H1 (cell line): ENCODE measurements at regions not wholly inside any gene's neighbourhood (a gene's known extent, or its start where the extent isn't known, plus 50 kb on each side); places are given as distances from the start of the nearest gene placed in this dataset.

ENCODE experiments used
- CTCF ChIA-PET: fragments of 300-600 bp; sonication (Branson Sonifier 250); formaldehyde crosslinking; loops from one replicate; lab custom pipeline; 2021; ENCODE audit not compliant: partially characterized antibody; lab: Charles Lee
- POLR2A ChIA-PET: fragments of 300-600 bp; sonication (Branson Sonifier 250); formaldehyde crosslinking; loops from one replicate; lab custom pipeline; 2021; ENCODE audit warnings: inconsistent platforms; ENCODE audit not compliant: partially characterized antibody; lab: Charles Lee
- DNase-seq, 2 experiments: peaks; one replicate each; pipeline versions ENCODE4 v3.0.0 to v3.0.0-alpha.2; 2010 to 2022; ENCODE audit warnings: low spot score in 2 of 2, low read depth in 1 of 2, mixed read lengths in 1 of 2
- FAIRE-seq: peaks from 2 replicates; lab custom pipeline; 2011; peaks lifted over from hg19 to GRCh38; lab: Jason Lieb, UNC
- H2AFZ ChIP-seq: 2 replicates; pipeline ENCODE4 v1.8.1; 2012; ENCODE audit warnings: low read length, inconsistent platforms
- H2AK5ac ChIP-seq: 2 replicates; pipeline ENCODE4 v1.6.1; 2013; ENCODE audit warnings: low read depth, low read length
- H2BK120ac ChIP-seq: replicated peaks from 2 replicates; pipeline ENCODE3; 2013; ENCODE audit warnings: low read depth, low read length, inconsistent platforms
- H2BK12ac ChIP-seq: 2 replicates; pipeline ENCODE4 v1.6.1; 2013; ENCODE audit warnings: low read depth, low read length
- H2BK15ac ChIP-seq: 2 replicates; pipeline ENCODE4 v1.6.1; 2013; ENCODE audit warnings: low read length
- H2BK20ac ChIP-seq: 2 replicates; pipeline ENCODE4 v1.6.1; 2013; ENCODE audit warnings: low read length
- H2BK5ac ChIP-seq: 2 replicates; pipeline ENCODE4 v1.6.1; 2013; ENCODE audit warnings: low read depth, low read length
- H3K14ac ChIP-seq: 2 replicates; pipeline ENCODE4 v1.6.1; 2013; ENCODE audit warnings: inconsistent platforms; ENCODE audit not compliant: insufficient read length
- H3K18ac ChIP-seq: 2 replicates; pipeline ENCODE4 v1.6.1; 2013; ENCODE audit warnings: low read length; ENCODE audit errors: extremely low read depth
- H3K23ac ChIP-seq: 2 replicates; pipeline ENCODE4 v1.6.1; 2013; ENCODE audit warnings: inconsistent platforms; ENCODE audit not compliant: insufficient read length
- H3K23me2 ChIP-seq: 2 replicates; pipeline ENCODE4 v1.6.1; 2013; ENCODE audit warnings: low read depth, low read length
- H3K27ac ChIP-seq: 2 replicates; pipeline ENCODE4 v1.6.1; 2011; ENCODE audit warnings: low read depth, low read length, inconsistent platforms
- H3K27me3 ChIP-seq, 4 experiments: replicated peaks in 1 of 4; 1 replicate in 1 of 4; 2 replicates in 3 of 4; pipeline versions ENCODE4 v1.6.1 to v1.8.1; 2011 to 2013; ENCODE audit warnings: low read length in 3 of 4, mild to moderate bottlenecking in 3 of 4, inconsistent platforms in 2 of 4, mixed read lengths in 2 of 4, moderate library complexity in 1 of 4; ENCODE audit not compliant: control insufficient read depth in 3 of 4, insufficient read depth in 3 of 4; ENCODE audit errors: extremely low read depth in 1 of 4
- H3K36me3 ChIP-seq, 4 experiments: 2 replicates each; pipeline versions ENCODE4 v1.6.1 to v1.8.1; 2011 to 2013; ENCODE audit warnings: mild to moderate bottlenecking in 4 of 4, low read length in 3 of 4, moderate library complexity in 2 of 4, control low read depth in 1 of 4, inconsistent platforms in 1 of 4; ENCODE audit not compliant: insufficient read depth in 4 of 4, control insufficient read depth in 2 of 4
- H3K4ac ChIP-seq: replicated peaks from 2 replicates; pipeline ENCODE3; 2013; ENCODE audit warnings: low read length, low read depth, mixed read lengths, inconsistent platforms; ENCODE audit not compliant: insufficient read length
- H3K4me1 ChIP-seq, 4 experiments: replicated peaks in 1 of 4; 1 replicate in 1 of 4; 2 replicates in 3 of 4; pipeline versions ENCODE4 v1.6.1 to v1.8.1; 2011 to 2013; ENCODE audit warnings: low read length in 3 of 4, inconsistent platforms in 2 of 4, mixed read lengths in 1 of 4; ENCODE audit not compliant: insufficient read depth in 4 of 4, control insufficient read depth in 3 of 4
- H3K4me2 ChIP-seq, 2 experiments: 2 replicates each; pipeline versions ENCODE4 v1.6.1 to v1.8.1; 2011 to 2013; ENCODE audit warnings: low read depth in 2 of 2, low read length in 2 of 2, control low read depth in 1 of 2, inconsistent platforms in 1 of 2, mild to moderate bottlenecking in 1 of 2; ENCODE audit not compliant: insufficient read depth in 1 of 2
- H3K4me3 ChIP-seq, 4 experiments: fragments of 200-600, 300-600 bp in 1 of 4; sonication (generic), shearing (Covaris generic), sonication (Bioruptor Twin) in 1 of 4; 2 replicates each; pipeline versions ENCODE4 v1.5.1 to v1.8.1; 2011 to 2016; ENCODE audit warnings: low read length in 4 of 4, low read depth in 3 of 4, control low read depth in 2 of 4, inconsistent platforms in 2 of 4, mild to moderate bottlenecking in 2 of 4, mixed read lengths in 1 of 4, moderate library complexity in 1 of 4; ENCODE audit not compliant: insufficient read depth in 2 of 4; ENCODE audit errors: extremely low read depth in 1 of 4
- H3K56ac ChIP-seq: replicated peaks from 2 replicates; pipeline ENCODE3; 2013; ENCODE audit warnings: low read depth, mild to moderate bottlenecking, mixed read lengths, low read length, inconsistent platforms; ENCODE audit not compliant: insufficient read length
- H3K79me1 ChIP-seq: 2 replicates; pipeline ENCODE4 v1.6.1; 2013; ENCODE audit warnings: low read depth, low read length, control low read depth
- H3K79me2 ChIP-seq, 2 experiments: 2 replicates each; pipeline versions ENCODE4 v1.6.1 to v1.8.1; 2012 to 2013; ENCODE audit warnings: low read length in 2 of 2, mild to moderate bottlenecking in 2 of 2, inconsistent platforms in 1 of 2; ENCODE audit not compliant: insufficient read depth in 2 of 2, control insufficient read depth in 1 of 2
- H3K9ac ChIP-seq, 4 experiments: replicated peaks in 1 of 4; 1 replicate in 1 of 4; 2 replicates in 3 of 4; pipeline versions ENCODE4 v1.6.1 to v1.8.1; 2011 to 2013; ENCODE audit warnings: low read depth in 3 of 4, low read length in 3 of 4, control low read depth in 2 of 4, mild to moderate bottlenecking in 2 of 4, moderate library complexity in 2 of 4, inconsistent platforms in 1 of 4; ENCODE audit errors: extremely low read depth in 1 of 4
- H3K9me3 ChIP-seq, 2 experiments: 2 replicates each; pipeline versions ENCODE4 v1.6.1 to v1.8.1; 2012 to 2013; ENCODE audit warnings: mild to moderate bottlenecking in 2 of 2, moderate library complexity in 2 of 2, control low read depth in 1 of 2, inconsistent platforms in 1 of 2, low read depth in 1 of 2, low read length in 1 of 2, mixed read lengths in 1 of 2; ENCODE audit not compliant: insufficient read depth in 2 of 2
- H4K20me1 ChIP-seq, 2 experiments: replicated peaks in 1 of 2; 2 replicates each; pipeline versions ENCODE3 to v1.8.1; 2011 to 2013; ENCODE audit warnings: inconsistent platforms in 2 of 2, low read length in 2 of 2, mild to moderate bottlenecking in 1 of 2; ENCODE audit not compliant: insufficient read depth in 2 of 2, control insufficient read depth in 1 of 2
- H4K5ac ChIP-seq: 2 replicates; pipeline ENCODE4 v1.6.1; 2013; ENCODE audit warnings: low read length, low read depth, mixed read lengths, inconsistent platforms; ENCODE audit not compliant: insufficient read length
- H4K8ac ChIP-seq: 2 replicates; pipeline ENCODE4 v1.8.0; 2013; ENCODE audit warnings: mild to moderate bottlenecking, moderate library complexity, low read length, inconsistent platforms; ENCODE audit not compliant: insufficient read depth; ENCODE audit errors: extremely low read depth
- H4K91ac ChIP-seq: replicated peaks from 2 replicates; pipeline ENCODE3; 2013; ENCODE audit warnings: low read length, mixed read lengths, inconsistent platforms; ENCODE audit not compliant: insufficient read length
- CBX8 ChIP-seq: fragments of 300-800, 300-1000 bp; sonication (generic); IDR thresholded peaks from 2 replicates; pipeline ENCODE4 v1.7.1; 2016; ENCODE audit warnings: low read depth, low read length, borderline replicate concordance
- CREB1 ChIP-seq: IDR thresholded peaks from 2 replicates; pipeline ENCODE4 v1.6.1; 2012; ENCODE audit warnings: inconsistent platforms
- CTBP2 ChIP-seq: IDR thresholded peaks from 2 replicates; pipeline ENCODE4 v1.7.0; 2011; ENCODE audit warnings: borderline replicate concordance, mild to moderate bottlenecking, moderate library complexity, mixed read lengths, low read length; ENCODE audit not compliant: insufficient read depth, insufficient read length
- EP300 ChIP-seq, 2 experiments: IDR thresholded peaks; 1 replicate in 1 of 2; 2 replicates in 1 of 2; pipeline ENCODE4 v1.6.1; 2011 to 2012; ENCODE audit warnings: low read depth in 2 of 2, low read length in 2 of 2, mild to moderate bottlenecking in 2 of 2, borderline replicate concordance in 1 of 2, inconsistent platforms in 1 of 2, moderate library complexity in 1 of 2
- KDM1A ChIP-seq: fragments of 200-600, 300-600 bp; sonication (generic); IDR thresholded peaks from 2 replicates; pipeline ENCODE4 v1.7.1; 2016; ENCODE audit warnings: mild to moderate bottlenecking, low read length, borderline replicate concordance
- KDM5A ChIP-seq: fragments of 200-600 bp; IDR thresholded peaks from 2 replicates; pipeline ENCODE4 v1.7.1; 2012; ENCODE audit warnings: mild to moderate bottlenecking, low read length, inconsistent platforms, mixed read lengths
- PHF8 ChIP-seq: fragments of 200-600 bp; sonication (generic); conservative IDR thresholded peaks from 2 replicates; pipeline ENCODE4 v1.7.1; 2012; ENCODE audit warnings: low read depth, mild to moderate bottlenecking, inconsistent platforms, low read length, moderate library complexity
- RBBP5 ChIP-seq: IDR thresholded peaks from 2 replicates; pipeline ENCODE4 v1.7.1; 2012; ENCODE audit warnings: low read depth, mild to moderate bottlenecking, inconsistent platforms, low read length, moderate library complexity, borderline replicate concordance
- SAP30 ChIP-seq: fragments of 300-600 bp; sonication (generic); IDR thresholded peaks from 2 replicates; pipeline ENCODE4 v1.7.1; 2012; ENCODE audit warnings: low read length, moderate library complexity, mild to moderate bottlenecking, inconsistent platforms; ENCODE audit not compliant: insufficient read depth, insufficient replicate concordance
- SIRT6 ChIP-seq: IDR thresholded peaks from one replicate; pipeline ENCODE4 v1.7.1; 2012; ENCODE audit warnings: low read length, inconsistent platforms
- SIX5 ChIP-seq: IDR thresholded peaks from 2 replicates; pipeline ENCODE4 v1.6.1; 2011; ENCODE audit warnings: mild to moderate bottlenecking, low read depth, low read length
- SP4 ChIP-seq: IDR thresholded peaks from 2 replicates; pipeline ENCODE4 v1.6.1; 2012; ENCODE audit warnings: low read length, inconsistent platforms
- TAF7 ChIP-seq: optimal IDR thresholded peaks from 2 replicates; pipeline ENCODE3; 2011; ENCODE audit warnings: low read depth, mild to moderate bottlenecking, inconsistent platforms, low read length, moderate library complexity, borderline replicate concordance
- TCF12 ChIP-seq: IDR thresholded peaks from 2 replicates; pipeline ENCODE4 v1.6.1; 2011; ENCODE audit warnings: low read depth, mild to moderate bottlenecking, low read length
- YY1 ChIP-seq: IDR thresholded peaks from 2 replicates; pipeline ENCODE4 v1.6.1; 2011; ENCODE audit warnings: low read depth, mild to moderate bottlenecking, low read length
- WGBS, 2 experiments: shearing (Covaris generic) in 1 of 2; methylation state at CpG; one replicate each; pipeline versions ENCODE4 v1.1.6 to v1.1.7; 2013 to 2015; ENCODE audit warnings: low lambda C conversion rate in 2 of 2, mixed read lengths in 2 of 2, inconsistent platforms in 1 of 2, low coverage in 1 of 2, missing lambda C conversion rate in 1 of 2; ENCODE audit not compliant: insufficient replicate concordance in 2 of 2, insufficient coverage in 1 of 2, insufficient read length in 1 of 2; ENCODE audit errors: extremely low coverage in 1 of 2, missing lambda C conversion rate in 1 of 2; 5-methylcytosine and 5-hydroxymethylcytosine counted together

- Histone ChIP-seq H3K4me2 (no peak overlapping the region), H3K4me1 (no peaks in the 10 kb centered on the region), H4K20me1 (no peaks in the 10 kb centered on the region), H4K5ac (no peak overlapping the region), H4K8ac (no peak overlapping the region), H3K18ac (no peak overlapping the region), H3K23me2 (no peaks in the 10 kb centered on the region), H2BK5ac (no peak overlapping the region), H3K9ac (no peak overlapping the region), H4K91ac (no peak overlapping the region), H3K27me3 (no peaks in the 10 kb centered on the region; a peak in 1 of 7 replicates), H3K23ac (no peak overlapping the region), H2BK12ac (no peak overlapping the region), H2BK120ac (no peak overlapping the region), H2BK15ac (no peak overlapping the region), H3K56ac (no peak overlapping the region), H2AFZ (no peak overlapping the region), H2AK5ac (no peak overlapping the region), H3K79me2 (no peaks in the 10 kb centered on the region), H3K4ac (no peak overlapping the region), H3K4me3 (no peak overlapping the region), H3K27ac (no peak overlapping the region), H3K14ac (no peak overlapping the region), H2BK20ac (no peak overlapping the region), H3K79me1 (no peaks in the 10 kb centered on the region), H3K9me3 (peaks cover 0 to 5% of the 10 kb centered on the region in 2 experiments; a peak in 2 of 4 replicates), H3K36me3 (no peaks in the 10 kb centered on the region)
- 76% methylated on average over 6 of the region's 6 CpGs; no CpG with 5 or more reads in 1 of the 2 experiments for WGBS, 2 experiments
- DNase-seq (no peak), FAIRE-seq (no peak)
- ChIA-PET POLR2A (no interaction called here), CTCF (interaction anchor here (1.8 kb wide), 1 partner anchor 10 kb away, joined by 4 read pairs; no protein-coding TSS in a partner anchor)
- TF ChIP-seq CBX8 = no peak
- TF ChIP-seq CREB1 = no peak
- TF ChIP-seq YY1 = no peak
- TF ChIP-seq RBBP5 = no peak
- TF ChIP-seq SIRT6 = no peak
- no peak for TF ChIP-seq KDM1A
- TF ChIP-seq TCF12 = no peak
- no peak for TF ChIP-seq TAF7
- no peak for TF ChIP-seq SAP30
- TF ChIP-seq EP300 (IDR thresholded peaks at IDR 0.05; ENCODE audit: borderline replicate concordance in 1 of 2, low read depth in 2 of 2, low read length in 2 of 2) = no peak
- no peak for TF ChIP-seq SP4
- TF ChIP-seq KDM5A = no peak
- TF ChIP-seq CTBP2 = no peak
- no peak for TF ChIP-seq PHF8
- TF ChIP-seq SIX5 = no peak
Measured at GRCh38 chr12:42908712-42909111, 319.2 kb upstream of the PRICKLE1 start.
